NCI-H2107 treated with DMSO at 0.1 percent for 48 hours (cell line): ENCODE measurements at regions not wholly inside any gene's neighbourhood (a gene's known extent, or its start where the extent isn't known, plus 50 kb on each side); places are given as distances from the start of the nearest gene placed in this dataset.
"Not testable (repeated sequence)": the region's sequence is repeated elsewhere in the genome, so short reads cannot be mapped to it uniquely, and the experiment has no call there.

Experiments used
- DNase-seq: peaks from one replicate; lab custom pipeline; 2025; ENCODE audit not compliant: unreplicated experiment; lab: John Stamatoyannopoulos, UW

- DNase-seq: no peak
Measured at GRCh38 chr6:86738078-86738477, 199.2 kb upstream of the HTR1E start.

GRCh38 chr6:86731631-86732030 is 205.7 kb upstream of the HTR1E start:
- DNase-seq: not testable (repeated sequence)

GRCh38 chr6:86730772-86731171 is 206.6 kb upstream of the HTR1E start:
- DNase-seq: not testable (repeated sequence)

- no peak for DNase-seq
Measured at GRCh38 chr6:86730216-86730615, 207.1 kb upstream of the HTR1E start.

- no peak for DNase-seq
Measured at GRCh38 chr6:86728976-86729375, 208.4 kb upstream of the HTR1E start.

GRCh38 chr6:86724695-86725094 is 212.6 kb upstream of the HTR1E start:
- DNase-seq: no peak

- no peak for DNase-seq
Measured at GRCh38 chr6:86723729-86724128, 213.6 kb upstream of the HTR1E start.

GRCh38 chr6:86723151-86723550 is 214.2 kb upstream of the HTR1E start:
- DNase-seq: no peak

GRCh38 chr6:86722131-86722530 is 215.2 kb upstream of the HTR1E start:
- DNase-seq: no peak

GRCh38 chr6:86715676-86716075 is 221.7 kb upstream of the HTR1E start:
- DNase-seq: no peak

- DNase-seq: no peak
Measured at GRCh38 chr6:86712039-86712438, 225.3 kb upstream of the HTR1E start.

GRCh38 chr6:86707545-86708120 is 229.7 kb upstream of the HTR1E start:
- no peak for DNase-seq

- no peak for DNase-seq
Measured at GRCh38 chr6:86706449-86706848, 230.9 kb upstream of the HTR1E start.

GRCh38 chr6:86701228-86701627 is 236.1 kb upstream of the HTR1E start:
- not testable (repeated sequence) for DNase-seq

- DNase-seq: no peak
Measured at GRCh38 chr6:86686496-86686895, 250.8 kb upstream of the HTR1E start.

- DNase-seq: no peak
Measured at GRCh38 chr6:86685230-86685797, 252.0 kb upstream of the HTR1E start.

GRCh38 chr6:86683132-86683908 is 254.0 kb upstream of the HTR1E start:
- DNase-seq: no peak

GRCh38 chr6:86682297-86682696 is 255.0 kb upstream of the HTR1E start:
- no peak for DNase-seq

- not testable (repeated sequence) for DNase-seq
Measured at GRCh38 chr6:86681140-86681539, 256.2 kb upstream of the HTR1E start.

- not testable (repeated sequence) for DNase-seq
Measured at GRCh38 chr6:86672125-86672524, 265.2 kb upstream of the HTR1E start.

GRCh38 chr6:86657192-86657591 is 280.1 kb upstream of the HTR1E start:
- DNase-seq: no peak

GRCh38 chr6:86629123-86629522 is 308.2 kb upstream of the HTR1E start:
- no peak for DNase-seq
